Astrocyte (in vitro differentiated cells and primary cell): ENCODE measurements at regions not wholly inside any gene's neighbourhood (a gene's known extent, or its start where the extent isn't known, plus 50 kb on each side); places are given as distances from the start of the nearest gene placed in this dataset.

ENCODE experiments used
- CTCF ChIP-seq: IDR thresholded peaks from 2 replicates; pipeline ENCODE4 v1.5.1; 2011; ENCODE audit warnings: low read depth, mild to moderate bottlenecking, inconsistent platforms, low read length, moderate library complexity; ENCODE audit not compliant: insufficient read depth
- EZH2 ChIP-seq: IDR thresholded peaks from 2 replicates; pipeline ENCODE4 v1.6.1; 2012; ENCODE audit warnings: mild to moderate bottlenecking, low read length, inconsistent platforms; ENCODE audit not compliant: insufficient read depth

- no peak for TF ChIP-seq CTCF
- no peak for TF ChIP-seq EZH2
These were observed 162.3 kb upstream of the MAMLD1 start for GRCh38 chrX:150200820-150201287.
